ENCODE measurements at regions not wholly inside any gene's neighbourhood (a gene's known extent, or its start where the extent isn't known, plus 50 kb on each side); places are given as distances from the start of the nearest gene placed in this dataset.

GRCh38 chr17:72266112-72266775, 145.4 kb downstream of the SOX9 start:
- ATAC-seq = no peak
- intact Hi-C loops (cut with micrococcal nuclease) = no loop called here

GRCh38 chr17:72267601-72268000, 146.8 kb downstream of the SOX9 start:
- Histone ChIP-seq H3K9ac (ENCODE audit: low read length) (no peak overlapping the region), H3K4me3 (ENCODE audit: low read length) (no peak overlapping the region), H3K4me2 (ENCODE audit: low read length) (no peak overlapping the region), H3K79me2 (ENCODE audit: low read length) (no peaks in the 10 kb centered on the region), H3K27me3 (ENCODE audit: low read length) (no peaks in the 10 kb centered on the region), H3F3A (ENCODE audit: low read length, unreplicated experiment) (peaks cover 5% of the 10 kb centered on the region), H3K36me3 (ENCODE audit: low read depth, low read length) (no peaks in the 10 kb centered on the region), H3K9me3 (ENCODE audit: low read length) (no peaks in the 10 kb centered on the region), H3K27ac (ENCODE audit: low read length) (no peak overlapping the region), H3K4me1 (ENCODE audit: insufficient read depth, low read length) (peaks cover 22% of the 10 kb centered on the region), H2AFZ (ENCODE audit: low read length) (no peak overlapping the region), H4K20me1 (ENCODE audit: low read length) (no peaks in the 10 kb centered on the region), H3K9me2 (replicated peaks; ENCODE audit: low read length) (no peaks in the 10 kb centered on the region)
- DNase-seq (no peak), ATAC-seq (no peak)
- no TSS peak for BruUV-seq (replicated peaks)
- TF ChIP-seq CTCF (conservative IDR thresholded peaks at IDR 0.05; ENCODE audit: low read depth, low read length) = no peak
- TF ChIP-seq EZH2 (IDR thresholded peaks at IDR 0.05; ENCODE audit: low read length, unreplicated experiment) = no peak
- ChIA-PET POLR2A (ENCODE audit: unreplicated experiment) (no interaction called here), CTCF (no interaction called here)
- intact Hi-C loops (cut with micrococcal nuclease) = no loop called here

More at GRCh38 chr17:72266112-72266775, 145.4 kb downstream of the SOX9 start:
- H3K4me2 ChIP-seq (ENCODE audit: low read length) = no peak overlapping the region
- H3K9me2 ChIP-seq (replicated peaks; ENCODE audit: low read length) = no peaks in the 10 kb centered on the region
- H4K20me1 ChIP-seq (ENCODE audit: low read length) = no peaks in the 10 kb centered on the region
- H3F3A ChIP-seq (ENCODE audit: low read length, unreplicated experiment) = peaks cover 5% of the 10 kb centered on the region
- H3K27me3 ChIP-seq (ENCODE audit: low read length) = no peaks in the 10 kb centered on the region
- H3K79me2 ChIP-seq (ENCODE audit: low read length) = no peaks in the 10 kb centered on the region
- no peaks in the 10 kb centered on the region for H3K9me3 ChIP-seq (ENCODE audit: low read length)
- POLR2A ChIA-PET (ENCODE audit: unreplicated experiment) = no interaction called here
- no peak for TF ChIP-seq EZH2 (IDR thresholded peaks at IDR 0.05; ENCODE audit: low read length, unreplicated experiment)
- no peak for TF ChIP-seq EZH2phosphoT487 (IDR thresholded peaks at IDR 0.05; ENCODE audit: borderline replicate concordance, low read length)
- TF ChIP-seq CTCF (conservative IDR thresholded peaks at IDR 0.05; ENCODE audit: low read depth, low read length) = no peak
- no peak overlapping the region for H3K4me3 ChIP-seq (ENCODE audit: low read length)
- peaks cover 15% of the 10 kb centered on the region for H3K4me1 ChIP-seq (ENCODE audit: insufficient read depth, low read length)
- H2AFZ ChIP-seq (ENCODE audit: low read length) = no peak overlapping the region
- no TSS peak for BruUV-seq (replicated peaks)
- DNase-seq = no peak
- CTCF ChIA-PET = no interaction called here
- H3K9ac ChIP-seq (ENCODE audit: low read length) = no peak overlapping the region
- H3K27ac ChIP-seq (ENCODE audit: low read length) = no peak overlapping the region
- no peaks in the 10 kb centered on the region for H3K36me3 ChIP-seq (ENCODE audit: low read depth, low read length)

GRCh38 chr17:72268431-72268830, 147.6 kb downstream of the SOX9 start:
- ChIA-PET CTCF (no interaction called here), POLR2A (ENCODE audit: unreplicated experiment) (no interaction called here)
- intact Hi-C loops (cut with micrococcal nuclease) = no loop called here
- Histone ChIP-seq H3K9ac (ENCODE audit: low read length) (no peak overlapping the region), H3K27ac (ENCODE audit: low read length) (no peak overlapping the region), H3K9me3 (ENCODE audit: low read length) (no peaks in the 10 kb centered on the region), H3K36me3 (ENCODE audit: low read depth, low read length) (no peaks in the 10 kb centered on the region), H2AFZ (ENCODE audit: low read length) (no peak overlapping the region), H3K4me3 (ENCODE audit: low read length) (no peak overlapping the region), H3K79me2 (ENCODE audit: low read length) (no peaks in the 10 kb centered on the region), H3K4me2 (ENCODE audit: low read length) (no peak overlapping the region), H3F3A (ENCODE audit: low read length, unreplicated experiment) (peaks cover 5% of the 10 kb centered on the region), H3K9me2 (replicated peaks; ENCODE audit: low read length) (no peaks in the 10 kb centered on the region), H3K4me1 (ENCODE audit: insufficient read depth, low read length) (peaks cover 29% of the 10 kb centered on the region), H3K27me3 (ENCODE audit: low read length) (no peaks in the 10 kb centered on the region), H4K20me1 (ENCODE audit: low read length) (no peaks in the 10 kb centered on the region)
- no peak for ATAC-seq
- no peak for TF ChIP-seq CTCF (conservative IDR thresholded peaks at IDR 0.05; ENCODE audit: low read depth, low read length)
- no peak for TF ChIP-seq EZH2phosphoT487 (IDR thresholded peaks at IDR 0.05; ENCODE audit: borderline replicate concordance, low read length)
- no TSS peak for BruUV-seq (replicated peaks)
- no peak for DNase-seq

All from PC-3 (cell line).